ENCODE measurements at regions not wholly inside any gene's neighbourhood (a gene's known extent, or its start where the extent isn't known, plus 50 kb on each side); places are given as distances from the start of the nearest gene placed in this dataset.
A peak's percentile ranks its signal among the peaks of the same experiment; 100 is the strongest.

DNA sequence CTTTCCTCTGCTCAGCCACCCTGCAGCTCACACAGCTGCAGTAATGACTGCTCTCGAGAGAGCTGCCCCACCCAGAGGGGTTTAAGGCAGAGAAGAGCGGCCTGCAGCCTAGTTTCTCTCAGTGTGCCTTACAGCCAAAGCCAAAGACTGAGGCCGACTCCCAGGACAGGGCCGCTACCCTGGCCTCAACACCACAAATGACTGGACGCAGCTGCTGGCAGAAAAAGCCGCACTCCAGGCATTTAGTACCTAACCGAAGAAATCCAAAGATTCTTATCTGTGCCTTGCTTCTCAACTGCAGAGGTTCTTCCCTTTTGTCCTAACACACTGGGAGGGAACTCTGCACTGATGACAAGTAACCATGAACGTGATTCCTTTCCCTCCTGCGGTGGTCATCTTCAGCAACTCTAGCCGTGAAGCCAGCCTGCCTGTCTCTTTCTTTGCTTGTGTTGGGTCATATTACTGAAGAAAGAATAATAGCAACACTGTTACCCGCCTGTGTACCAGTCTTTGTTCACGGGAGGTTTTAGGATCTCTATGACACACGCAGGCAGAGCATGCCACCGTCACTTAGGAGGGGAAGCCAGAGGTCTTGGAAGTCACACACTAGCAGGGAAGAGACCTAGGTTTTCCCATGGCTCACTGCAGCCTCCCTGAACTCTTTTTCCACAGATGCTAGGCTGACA lies 202.7 kb downstream of the RHOU start (continued):
- no peak for TF ChIP-seq FOXJ3 (CRISPR knock-in tag; IDR thresholded peaks at IDR 0.05; ENCODE audit: borderline replicate concordance)
- TF ChIP-seq, protein P1, sequence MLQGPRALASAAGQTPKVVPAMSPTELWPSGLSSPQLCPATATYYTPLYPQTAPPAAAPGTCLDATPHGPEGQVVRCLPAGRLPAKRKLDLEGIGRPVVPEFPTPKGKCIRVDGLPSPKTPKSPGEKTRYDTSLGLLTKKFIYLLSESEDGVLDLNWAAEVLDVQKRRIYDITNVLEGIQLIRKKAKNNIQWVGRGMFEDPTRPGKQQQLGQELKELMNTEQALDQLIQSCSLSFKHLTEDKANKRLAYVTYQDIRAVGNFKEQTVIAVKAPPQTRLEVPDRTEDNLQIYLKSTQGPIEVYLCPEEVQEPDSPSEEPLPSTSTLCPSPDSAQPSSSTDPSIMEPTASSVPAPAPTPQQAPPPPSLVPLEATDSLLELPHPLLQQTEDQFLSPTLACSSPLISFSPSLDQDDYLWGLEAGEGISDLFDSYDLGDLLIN (CRISPR knock-in tag; IDR thresholded peaks at IDR 0.05; ENCODE audit: borderline replicate concordance) = no peak
- TF ChIP-seq, protein P2, sequence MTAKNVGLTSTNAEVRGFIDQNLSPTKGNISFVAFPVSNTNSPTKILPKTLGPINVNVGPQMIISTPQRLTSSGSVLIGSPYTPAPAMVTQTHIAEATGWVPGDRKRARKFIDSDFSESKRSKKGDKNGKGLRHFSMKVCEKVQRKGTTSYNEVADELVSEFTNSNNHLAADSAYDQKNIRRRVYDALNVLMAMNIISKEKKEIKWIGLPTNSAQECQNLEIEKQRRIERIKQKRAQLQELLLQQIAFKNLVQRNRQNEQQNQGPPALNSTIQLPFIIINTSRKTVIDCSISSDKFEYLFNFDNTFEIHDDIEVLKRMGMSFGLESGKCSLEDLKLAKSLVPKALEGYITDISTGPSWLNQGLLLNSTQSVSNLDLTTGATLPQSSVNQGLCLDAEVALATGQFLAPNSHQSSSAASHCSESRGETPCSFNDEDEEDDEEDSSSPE (CRISPR knock-in tag; IDR thresholded peaks at IDR 0.05) = 0 out of 2 replicates have a peak, but pooled peaks have one; percentile 14
- TF ChIP-seq POLR2A (IDR thresholded peaks at IDR 0.05; ENCODE audit: insufficient read depth in 1 of 2, low read depth in 2 of 2, low read length in 2 of 2) = 0 out of 4 replicates have a peak, but pooled peaks of 1 of the 2 experiments have one; percentile 18
- TF ChIP-seq, protein P3, sequence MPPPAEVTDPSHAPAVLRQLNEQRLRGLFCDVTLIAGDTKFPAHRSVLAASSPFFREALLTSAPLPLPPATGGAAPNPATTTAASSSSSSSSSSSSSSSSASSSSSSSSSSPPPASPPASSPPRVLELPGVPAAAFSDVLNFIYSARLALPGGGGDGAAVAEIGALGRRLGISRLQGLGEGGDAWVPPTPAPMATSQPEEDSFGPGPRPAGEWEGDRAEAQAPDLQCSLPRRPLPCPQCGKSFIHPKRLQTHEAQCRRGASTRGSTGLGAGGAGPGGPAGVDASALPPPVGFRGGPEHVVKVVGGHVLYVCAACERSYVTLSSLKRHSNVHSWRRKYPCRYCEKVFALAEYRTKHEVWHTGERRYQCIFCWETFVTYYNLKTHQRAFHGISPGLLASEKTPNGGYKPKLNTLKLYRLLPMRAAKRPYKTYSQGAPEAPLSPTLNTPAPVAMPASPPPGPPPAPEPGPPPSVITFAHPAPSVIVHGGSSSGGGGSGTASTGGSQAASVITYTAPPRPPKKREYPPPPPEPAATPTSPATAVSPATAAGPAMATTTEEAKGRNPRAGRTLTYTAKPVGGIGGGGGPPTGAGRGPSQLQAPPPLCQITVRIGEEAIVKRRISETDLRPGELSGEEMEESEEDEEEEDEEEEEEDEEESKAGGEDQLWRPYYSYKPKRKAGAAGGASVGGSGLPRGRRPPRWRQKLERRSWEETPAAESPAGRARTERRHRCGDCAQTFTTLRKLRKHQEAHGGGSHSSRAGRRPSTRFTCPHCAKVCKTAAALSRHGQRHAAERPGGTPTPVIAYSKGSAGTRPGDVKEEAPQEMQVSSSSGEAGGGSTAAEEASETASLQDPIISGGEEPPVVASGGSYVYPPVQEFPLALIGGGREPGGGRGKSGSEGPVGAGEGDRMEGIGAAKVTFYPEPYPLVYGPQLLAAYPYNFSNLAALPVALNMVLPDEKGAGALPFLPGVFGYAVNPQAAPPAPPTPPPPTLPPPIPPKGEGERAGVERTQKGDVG (CRISPR knock-in tag; IDR thresholded peaks at IDR 0.05; ENCODE audit: borderline replicate concordance) = 0 out of 2 replicates have a peak, but pooled peaks have one; percentile 18
- no peak for TF ChIP-seq ELF3 (CRISPR knock-in tag; IDR thresholded peaks at IDR 0.05)
- TF ChIP-seq ZFX (CRISPR knock-in tag; IDR thresholded peaks at IDR 0.05; ENCODE audit: low read depth) = peak; percentile 39
- no peak for TF ChIP-seq MED8 (CRISPR knock-in tag; IDR thresholded peaks at IDR 0.05; ENCODE audit: insufficient replicate concordance)
- TF ChIP-seq, protein P4, sequence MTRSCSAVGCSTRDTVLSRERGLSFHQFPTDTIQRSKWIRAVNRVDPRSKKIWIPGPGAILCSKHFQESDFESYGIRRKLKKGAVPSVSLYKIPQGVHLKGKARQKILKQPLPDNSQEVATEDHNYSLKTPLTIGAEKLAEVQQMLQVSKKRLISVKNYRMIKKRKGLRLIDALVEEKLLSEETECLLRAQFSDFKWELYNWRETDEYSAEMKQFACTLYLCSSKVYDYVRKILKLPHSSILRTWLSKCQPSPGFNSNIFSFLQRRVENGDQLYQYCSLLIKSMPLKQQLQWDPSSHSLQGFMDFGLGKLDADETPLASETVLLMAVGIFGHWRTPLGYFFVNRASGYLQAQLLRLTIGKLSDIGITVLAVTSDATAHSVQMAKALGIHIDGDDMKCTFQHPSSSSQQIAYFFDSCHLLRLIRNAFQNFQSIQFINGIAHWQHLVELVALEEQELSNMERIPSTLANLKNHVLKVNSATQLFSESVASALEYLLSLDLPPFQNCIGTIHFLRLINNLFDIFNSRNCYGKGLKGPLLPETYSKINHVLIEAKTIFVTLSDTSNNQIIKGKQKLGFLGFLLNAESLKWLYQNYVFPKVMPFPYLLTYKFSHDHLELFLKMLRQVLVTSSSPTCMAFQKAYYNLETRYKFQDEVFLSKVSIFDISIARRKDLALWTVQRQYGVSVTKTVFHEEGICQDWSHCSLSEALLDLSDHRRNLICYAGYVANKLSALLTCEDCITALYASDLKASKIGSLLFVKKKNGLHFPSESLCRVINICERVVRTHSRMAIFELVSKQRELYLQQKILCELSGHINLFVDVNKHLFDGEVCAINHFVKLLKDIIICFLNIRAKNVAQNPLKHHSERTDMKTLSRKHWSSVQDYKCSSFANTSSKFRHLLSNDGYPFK (CRISPR knock-in tag; IDR thresholded peaks at IDR 0.05; ENCODE audit: borderline replicate concordance) = 0 out of 2 replicates have a peak, but pooled peaks have one; percentile 24
- TF ChIP-seq, protein P5, sequence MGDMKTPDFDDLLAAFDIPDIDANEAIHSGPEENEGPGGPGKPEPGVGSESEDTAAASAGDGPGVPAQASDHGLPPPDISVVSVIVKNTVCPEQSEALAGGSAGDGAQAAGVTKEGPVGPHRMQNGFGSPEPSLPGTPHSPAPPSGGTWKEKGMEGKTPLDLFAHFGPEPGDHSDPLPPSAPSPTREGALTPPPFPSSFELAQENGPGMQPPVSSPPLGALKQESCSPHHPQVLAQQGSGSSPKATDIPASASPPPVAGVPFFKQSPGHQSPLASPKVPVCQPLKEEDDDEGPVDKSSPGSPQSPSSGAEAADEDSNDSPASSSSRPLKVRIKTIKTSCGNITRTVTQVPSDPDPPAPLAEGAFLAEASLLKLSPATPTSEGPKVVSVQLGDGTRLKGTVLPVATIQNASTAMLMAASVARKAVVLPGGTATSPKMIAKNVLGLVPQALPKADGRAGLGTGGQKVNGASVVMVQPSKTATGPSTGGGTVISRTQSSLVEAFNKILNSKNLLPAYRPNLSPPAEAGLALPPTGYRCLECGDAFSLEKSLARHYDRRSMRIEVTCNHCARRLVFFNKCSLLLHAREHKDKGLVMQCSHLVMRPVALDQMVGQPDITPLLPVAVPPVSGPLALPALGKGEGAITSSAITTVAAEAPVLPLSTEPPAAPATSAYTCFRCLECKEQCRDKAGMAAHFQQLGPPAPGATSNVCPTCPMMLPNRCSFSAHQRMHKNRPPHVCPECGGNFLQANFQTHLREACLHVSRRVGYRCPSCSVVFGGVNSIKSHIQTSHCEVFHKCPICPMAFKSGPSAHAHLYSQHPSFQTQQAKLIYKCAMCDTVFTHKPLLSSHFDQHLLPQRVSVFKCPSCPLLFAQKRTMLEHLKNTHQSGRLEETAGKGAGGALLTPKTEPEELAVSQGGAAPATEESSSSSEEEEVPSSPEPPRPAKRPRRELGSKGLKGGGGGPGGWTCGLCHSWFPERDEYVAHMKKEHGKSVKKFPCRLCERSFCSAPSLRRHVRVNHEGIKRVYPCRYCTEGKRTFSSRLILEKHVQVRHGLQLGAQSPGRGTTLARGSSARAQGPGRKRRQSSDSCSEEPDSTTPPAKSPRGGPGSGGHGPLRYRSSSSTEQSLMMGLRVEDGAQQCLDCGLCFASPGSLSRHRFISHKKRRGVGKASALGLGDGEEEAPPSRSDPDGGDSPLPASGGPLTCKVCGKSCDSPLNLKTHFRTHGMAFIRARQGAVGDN (CRISPR knock-in tag; IDR thresholded peaks at IDR 0.05) = peak; percentile 67; the same call in 1 of the 2 replicates
- TF ChIP-seq, protein P6, sequence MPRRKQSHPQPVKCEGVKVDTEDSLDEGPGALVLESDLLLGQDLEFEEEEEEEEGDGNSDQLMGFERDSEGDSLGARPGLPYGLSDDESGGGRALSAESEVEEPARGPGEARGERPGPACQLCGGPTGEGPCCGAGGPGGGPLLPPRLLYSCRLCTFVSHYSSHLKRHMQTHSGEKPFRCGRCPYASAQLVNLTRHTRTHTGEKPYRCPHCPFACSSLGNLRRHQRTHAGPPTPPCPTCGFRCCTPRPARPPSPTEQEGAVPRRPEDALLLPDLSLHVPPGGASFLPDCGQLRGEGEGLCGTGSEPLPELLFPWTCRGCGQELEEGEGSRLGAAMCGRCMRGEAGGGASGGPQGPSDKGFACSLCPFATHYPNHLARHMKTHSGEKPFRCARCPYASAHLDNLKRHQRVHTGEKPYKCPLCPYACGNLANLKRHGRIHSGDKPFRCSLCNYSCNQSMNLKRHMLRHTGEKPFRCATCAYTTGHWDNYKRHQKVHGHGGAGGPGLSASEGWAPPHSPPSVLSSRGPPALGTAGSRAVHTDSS (CRISPR knock-in tag; conservative IDR thresholded peaks at IDR 0.05) = no peak
- TF ChIP-seq ZNF75D (CRISPR knock-in tag; IDR thresholded peaks at IDR 0.05; ENCODE audit: borderline replicate concordance) = no peak

All from HepG2 (cell line).